ENCODE measurements at regions not wholly inside any gene's neighbourhood (a gene's known extent, or its start where the extent isn't known, plus 50 kb on each side); places are given as distances from the start of the nearest gene placed in this dataset.

DNA sequence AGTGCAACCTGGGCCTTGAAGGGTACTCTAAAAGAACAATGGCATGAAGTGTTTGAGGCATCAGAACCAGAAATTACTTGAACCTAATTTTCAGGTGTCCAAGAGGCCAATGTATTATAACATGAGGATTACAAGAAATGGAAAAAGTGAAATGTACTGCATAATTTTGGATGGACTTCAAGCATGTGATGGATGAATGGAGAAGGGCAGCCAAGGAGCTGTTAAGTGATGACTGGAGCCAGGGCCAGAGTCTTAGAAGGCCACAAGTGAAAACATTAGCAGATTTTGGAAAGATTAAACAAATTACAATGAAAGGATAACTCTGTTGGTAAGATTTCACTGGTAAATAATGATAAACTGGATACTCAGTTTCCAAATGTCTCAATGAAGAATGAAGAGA lies 738.2 kb downstream of the CD109 start:
- TF ChIP-seq, protein P1, sequence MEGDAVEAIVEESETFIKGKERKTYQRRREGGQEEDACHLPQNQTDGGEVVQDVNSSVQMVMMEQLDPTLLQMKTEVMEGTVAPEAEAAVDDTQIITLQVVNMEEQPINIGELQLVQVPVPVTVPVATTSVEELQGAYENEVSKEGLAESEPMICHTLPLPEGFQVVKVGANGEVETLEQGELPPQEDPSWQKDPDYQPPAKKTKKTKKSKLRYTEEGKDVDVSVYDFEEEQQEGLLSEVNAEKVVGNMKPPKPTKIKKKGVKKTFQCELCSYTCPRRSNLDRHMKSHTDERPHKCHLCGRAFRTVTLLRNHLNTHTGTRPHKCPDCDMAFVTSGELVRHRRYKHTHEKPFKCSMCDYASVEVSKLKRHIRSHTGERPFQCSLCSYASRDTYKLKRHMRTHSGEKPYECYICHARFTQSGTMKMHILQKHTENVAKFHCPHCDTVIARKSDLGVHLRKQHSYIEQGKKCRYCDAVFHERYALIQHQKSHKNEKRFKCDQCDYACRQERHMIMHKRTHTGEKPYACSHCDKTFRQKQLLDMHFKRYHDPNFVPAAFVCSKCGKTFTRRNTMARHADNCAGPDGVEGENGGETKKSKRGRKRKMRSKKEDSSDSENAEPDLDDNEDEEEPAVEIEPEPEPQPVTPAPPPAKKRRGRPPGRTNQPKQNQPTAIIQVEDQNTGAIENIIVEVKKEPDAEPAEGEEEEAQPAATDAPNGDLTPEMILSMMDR (IDR thresholded peaks at IDR 0.05; ENCODE audit: low read length): no peak
- no peak for TF ChIP-seq EZH2 (IDR thresholded peaks at IDR 0.05; ENCODE audit: borderline replicate concordance, low read length)
